Calu3 (cell line): ENCODE measurements at regions not wholly inside any gene's neighbourhood (a gene's known extent, or its start where the extent isn't known, plus 50 kb on each side); places are given as distances from the start of the nearest gene placed in this dataset.

Source experiments
- BruUV-seq: library from RNA; stranded (reverse); fragments of 400-500 nt; replicated peaks from 2 replicates; lab custom pipeline; 2021; lab: Mats Ljungman, UMichigan
- CTCF ChIA-PET: fragments of 300-600 bp; sonication (Branson Sonifier 250); formaldehyde crosslinking; loops from one replicate; lab custom pipeline; 2022; ENCODE audit warnings: antibody characterized with exemption; lab: Charles Lee
- DNase-seq: peaks from one replicate; pipeline ENCODE4 v3.0.0; 2022
- H3K27ac Mint-ChIP-seq: one replicate; pipeline ENCODE4 v1.8.0; 2022; ENCODE audit warnings: mixed read lengths; ENCODE audit not compliant: unreplicated experiment
- H3K27me3 Mint-ChIP-seq: one replicate; pipeline ENCODE4 v1.8.0; 2022; ENCODE audit warnings: mixed read lengths; ENCODE audit not compliant: unreplicated experiment
- H3K36me3 Mint-ChIP-seq: one replicate; pipeline ENCODE4 v1.8.0; 2022; ENCODE audit warnings: mild to moderate bottlenecking, moderate library complexity, mixed read lengths; ENCODE audit not compliant: insufficient read depth, unreplicated experiment
- H3K4me1 Mint-ChIP-seq: one replicate; pipeline ENCODE4 v1.8.0; 2022; ENCODE audit warnings: mild to moderate bottlenecking, low read depth, mixed read lengths; ENCODE audit not compliant: unreplicated experiment
- H3K4me3 Mint-ChIP-seq: one replicate; pipeline ENCODE4 v1.8.0; 2022; ENCODE audit warnings: mild to moderate bottlenecking, low read depth, moderate library complexity, mixed read lengths; ENCODE audit not compliant: unreplicated experiment
- H3K9me3 Mint-ChIP-seq: one replicate; pipeline ENCODE4 v1.8.0; 2022; ENCODE audit warnings: low read depth, mixed read lengths; ENCODE audit not compliant: unreplicated experiment
- intact Hi-C: fragments of 100-400 bp; cut with micrococcal nuclease; formaldehyde crosslinking; loops from one replicate; pipeline ENCODE4 v1.10.0; 2022; ENCODE audit not compliant: unreplicated experiment
- TF ChIP-seq, protein P1 (sequence below): fragments of 200-600 bp; IDR thresholded peaks from one replicate; pipeline ENCODE4 v1.8.0; 2022; ENCODE audit warnings: antibody characterized with exemption; ENCODE audit not compliant: unreplicated experiment

- Mint-ChIP-seq H3K9me3 (peaks cover 3% of the 10 kb centered on the region), H3K36me3 (no peaks in the 10 kb centered on the region), H3K4me1 (no peaks in the 10 kb centered on the region), H3K27me3 (no peaks in the 10 kb centered on the region), H3K4me3 (no peak overlapping the region), H3K27ac (no peak overlapping the region)
- CTCF ChIA-PET = no interaction called here
- TF ChIP-seq, protein P1, sequence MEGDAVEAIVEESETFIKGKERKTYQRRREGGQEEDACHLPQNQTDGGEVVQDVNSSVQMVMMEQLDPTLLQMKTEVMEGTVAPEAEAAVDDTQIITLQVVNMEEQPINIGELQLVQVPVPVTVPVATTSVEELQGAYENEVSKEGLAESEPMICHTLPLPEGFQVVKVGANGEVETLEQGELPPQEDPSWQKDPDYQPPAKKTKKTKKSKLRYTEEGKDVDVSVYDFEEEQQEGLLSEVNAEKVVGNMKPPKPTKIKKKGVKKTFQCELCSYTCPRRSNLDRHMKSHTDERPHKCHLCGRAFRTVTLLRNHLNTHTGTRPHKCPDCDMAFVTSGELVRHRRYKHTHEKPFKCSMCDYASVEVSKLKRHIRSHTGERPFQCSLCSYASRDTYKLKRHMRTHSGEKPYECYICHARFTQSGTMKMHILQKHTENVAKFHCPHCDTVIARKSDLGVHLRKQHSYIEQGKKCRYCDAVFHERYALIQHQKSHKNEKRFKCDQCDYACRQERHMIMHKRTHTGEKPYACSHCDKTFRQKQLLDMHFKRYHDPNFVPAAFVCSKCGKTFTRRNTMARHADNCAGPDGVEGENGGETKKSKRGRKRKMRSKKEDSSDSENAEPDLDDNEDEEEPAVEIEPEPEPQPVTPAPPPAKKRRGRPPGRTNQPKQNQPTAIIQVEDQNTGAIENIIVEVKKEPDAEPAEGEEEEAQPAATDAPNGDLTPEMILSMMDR = no peak
- BruUV-seq = no TSS peak
- no peak for DNase-seq
- intact Hi-C loops = no loop called here
Measured at GRCh38 chr14:85334316-85334715, 195.6 kb upstream of the FLRT2 start.

DNA sequence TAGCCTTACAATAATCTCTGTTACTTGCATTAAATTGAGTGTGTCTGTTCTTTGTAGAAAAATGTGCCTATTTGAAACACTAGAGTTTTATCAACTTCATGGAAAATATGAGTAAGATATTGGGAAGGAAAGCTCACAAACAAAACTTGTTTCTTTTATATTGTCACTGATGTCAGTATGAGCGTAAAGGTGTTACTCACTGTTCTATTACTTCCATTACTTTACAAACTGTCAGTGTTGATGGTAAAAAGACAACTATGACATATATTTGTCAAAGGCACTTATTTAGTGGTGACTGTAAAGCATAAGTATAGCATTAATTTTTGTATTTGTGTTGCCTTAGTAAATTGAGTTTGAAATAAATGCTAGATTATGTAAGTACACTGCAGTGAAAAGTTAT is 193.7 kb upstream of the FLRT2 start:
- no peak for DNase-seq
- Mint-ChIP-seq H3K4me1 (no peaks in the 10 kb centered on the region), H3K27me3 (no peaks in the 10 kb centered on the region), H3K36me3 (no peaks in the 10 kb centered on the region), H3K27ac (no peak overlapping the region), H3K9me3 (peaks cover 3% of the 10 kb centered on the region), H3K4me3 (no peak overlapping the region)
- TF ChIP-seq, protein P1 = no peak
- BruUV-seq = no TSS peak
- intact Hi-C loops = no loop called here
- CTCF ChIA-PET = no interaction called here

GRCh38 chr14:85336817-85337216 is 193.1 kb upstream of the FLRT2 start:
- no peak overlapping the region for H3K27ac Mint-ChIP-seq
- DNase-seq = no peak
- no peaks in the 10 kb centered on the region for H3K27me3 Mint-ChIP-seq
- peaks cover 2% of the 10 kb centered on the region for H3K9me3 Mint-ChIP-seq
- intact Hi-C loops = no loop called here
- no peaks in the 10 kb centered on the region for H3K4me1 Mint-ChIP-seq
- CTCF ChIA-PET = no interaction called here
- no peaks in the 10 kb centered on the region for H3K36me3 Mint-ChIP-seq
- H3K4me3 Mint-ChIP-seq = no peak overlapping the region
- BruUV-seq = no TSS peak
- TF ChIP-seq, protein P1 = no peak

GRCh38 chr14:85338895-85339294 is 191.0 kb upstream of the FLRT2 start:
- intact Hi-C loops = no loop called here
- H3K9me3 Mint-ChIP-seq = peaks cover 4% of the 10 kb centered on the region
- H3K27ac Mint-ChIP-seq = no peak overlapping the region
- H3K36me3 Mint-ChIP-seq = no peaks in the 10 kb centered on the region
- no peak for DNase-seq
- H3K4me3 Mint-ChIP-seq = no peak overlapping the region
- no peaks in the 10 kb centered on the region for H3K4me1 Mint-ChIP-seq
- no TSS peak for BruUV-seq
- CTCF ChIA-PET = no interaction called here
- no peaks in the 10 kb centered on the region for H3K27me3 Mint-ChIP-seq
- TF ChIP-seq, protein P1 = no peak
